ENCODE measurements at regions not wholly inside any gene's neighbourhood (a gene's known extent, or its start where the extent isn't known, plus 50 kb on each side); places are given as distances from the start of the nearest gene placed in this dataset.
A peak's percentile ranks its signal among the peaks of the same experiment; 100 is the strongest.

- Histone ChIP-seq H3K4me1 (peaks cover 0 to 10% (median 0%) of the 10 kb centered on the region in 12 donors), H3K27ac (no peak overlapping the region), H3K4me3 (no peak overlapping the region), H3K27me3 (no peaks in the 10 kb centered on the region), H3K36me3 (no peaks in the 10 kb centered on the region), H3K9me3 (no peaks in the 10 kb centered on the region)
- TF ChIP-seq POLR2A (IDR thresholded peaks at IDR 0.05) (no peak), CTCF (IDR thresholded peaks at IDR 0.05) (no peak)
- intact Hi-C loops (cut with DNase I), result no loop called here
- no peak for DNase-seq
- peak in 1 of 4 donors; percentile 41 for ATAC-seq
- 68 to 82% (median 76%) methylated on average over 10 of the region's 10 CpGs for WGBS, 4 donors
Measured at GRCh38 chr3:150357923-150358607, 50.0 kb upstream of the TSC22D2 start.

- Histone ChIP-seq H3K36me3 (no peaks in the 10 kb centered on the region), H3K27ac (no peak overlapping the region), H3K27me3 (no peaks in the 10 kb centered on the region), H3K9me3 (no peaks in the 10 kb centered on the region), H3K4me1 (peaks cover 0 to 10% (median 0%) of the 10 kb centered on the region in 12 donors), H3K4me3 (no peak overlapping the region)
- no peak for TF ChIP-seq POLR2A (IDR thresholded peaks at IDR 0.05)
- TF ChIP-seq CTCF (IDR thresholded peaks at IDR 0.05), result no peak
- DNase-seq (no peak), ATAC-seq (peak in 3 of 4 donors; percentile 53 to 70 (median 69))
- intact Hi-C loops (cut with DNase I), result no loop called here
- 70 to 81% (median 74%) methylated on average over 1 of the region's 1 CpG for WGBS, 4 donors
Measured at GRCh38 chr3:150357140-150357539, 51.0 kb upstream of the TSC22D2 start.

GRCh38 chr3:150355574-150355973, 52.5 kb upstream of the TSC22D2 start:
- H3K36me3 ChIP-seq, result no peaks in the 10 kb centered on the region
- H3K4me1 ChIP-seq, result peaks cover 0 to 22% (median 0%) of the 10 kb centered on the region in 12 donors
- no peak for ATAC-seq
- no peak overlapping the region for H3K4me3 ChIP-seq
- DNase-seq, result no peak
- H3K27ac ChIP-seq, result no peak overlapping the region
- 42 to 63% (median 58%) methylated on average over 1 of the region's 1 CpG for WGBS, 4 donors
- no peaks in the 10 kb centered on the region for H3K27me3 ChIP-seq
- no peaks in the 10 kb centered on the region for H3K9me3 ChIP-seq
- intact Hi-C loops (cut with DNase I), result no loop called here
- TF ChIP-seq CTCF (IDR thresholded peaks at IDR 0.05) (no peak), POLR2A (IDR thresholded peaks at IDR 0.05) (no peak)

- TF ChIP-seq CTCF (IDR thresholded peaks at IDR 0.05) (no peak), POLR2A (IDR thresholded peaks at IDR 0.05) (no peak)
- intact Hi-C loops (cut with DNase I), result no loop called here
- H3K4me1 ChIP-seq, result peaks cover 0 to 46% (median 9%) of the 10 kb centered on the region in 12 donors
Measured at GRCh38 chr3:150352931-150353330, 55.2 kb upstream of the TSC22D2 start.

More at GRCh38 chr3:150352931-150353330, 55.2 kb upstream of the TSC22D2 start:
- ATAC-seq, result no peak
- Histone ChIP-seq H3K36me3 (no peaks in the 10 kb centered on the region), H3K4me3 (no peak overlapping the region), H3K9me3 (no peaks in the 10 kb centered on the region), H3K27ac (no peak overlapping the region), H3K27me3 (no peaks in the 10 kb centered on the region)
- no peak for DNase-seq
- 93 to 99% (median 95%) methylated on average over 4 of the region's 4 CpGs for WGBS, 4 donors
